AG20443 (cell line): ENCODE measurements at regions not wholly inside any gene's neighbourhood (a gene's known extent, or its start where the extent isn't known, plus 50 kb on each side); places are given as distances from the start of the nearest gene placed in this dataset.

Experiments used
- DNase-seq: peaks from one replicate; pipeline ENCODE4 v3.0.0; 2012; ENCODE audit warnings: low spot score, mixed read lengths

DNA sequence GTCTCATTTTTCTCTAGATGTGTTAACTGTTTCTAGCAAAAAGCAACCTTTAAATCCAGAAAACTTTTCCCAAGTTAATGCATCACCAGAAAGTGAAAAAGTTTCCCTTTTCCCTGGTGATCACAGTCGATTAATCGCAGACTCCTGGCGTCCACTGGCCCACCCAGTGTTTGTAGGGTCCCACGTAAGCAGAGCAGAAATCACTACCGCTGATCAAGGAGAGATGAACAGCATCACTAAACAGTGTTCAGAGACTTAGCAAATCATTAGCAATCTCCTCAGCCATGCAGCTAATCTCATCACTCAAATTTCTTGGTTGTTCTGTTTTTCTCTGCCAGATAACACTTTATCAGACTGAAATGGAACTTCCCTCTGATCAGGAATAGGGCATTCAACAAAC lies 184.2 kb downstream of the EFNB2 start:
- DNase-seq, result no peak

DNA sequence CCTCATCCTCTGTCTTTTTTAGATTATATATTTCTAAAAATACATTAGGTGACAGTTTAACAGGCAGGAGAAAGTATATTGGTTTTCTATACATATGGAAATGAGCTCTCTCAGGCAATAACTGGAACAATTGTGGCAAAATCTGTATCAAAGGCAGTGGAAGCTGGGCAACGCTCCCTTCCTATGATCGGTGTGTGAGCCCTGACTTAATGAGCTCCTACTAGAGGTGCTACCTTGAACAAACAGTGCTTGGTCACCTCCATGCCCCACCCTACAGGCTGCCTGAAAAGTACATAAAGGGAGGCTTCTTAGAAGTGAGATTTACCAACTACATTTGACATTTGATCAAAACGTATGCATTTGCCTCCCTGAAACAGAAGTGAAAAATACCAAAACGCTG lies 185.3 kb downstream of the EFNB2 start:
- no peak for DNase-seq

DNA sequence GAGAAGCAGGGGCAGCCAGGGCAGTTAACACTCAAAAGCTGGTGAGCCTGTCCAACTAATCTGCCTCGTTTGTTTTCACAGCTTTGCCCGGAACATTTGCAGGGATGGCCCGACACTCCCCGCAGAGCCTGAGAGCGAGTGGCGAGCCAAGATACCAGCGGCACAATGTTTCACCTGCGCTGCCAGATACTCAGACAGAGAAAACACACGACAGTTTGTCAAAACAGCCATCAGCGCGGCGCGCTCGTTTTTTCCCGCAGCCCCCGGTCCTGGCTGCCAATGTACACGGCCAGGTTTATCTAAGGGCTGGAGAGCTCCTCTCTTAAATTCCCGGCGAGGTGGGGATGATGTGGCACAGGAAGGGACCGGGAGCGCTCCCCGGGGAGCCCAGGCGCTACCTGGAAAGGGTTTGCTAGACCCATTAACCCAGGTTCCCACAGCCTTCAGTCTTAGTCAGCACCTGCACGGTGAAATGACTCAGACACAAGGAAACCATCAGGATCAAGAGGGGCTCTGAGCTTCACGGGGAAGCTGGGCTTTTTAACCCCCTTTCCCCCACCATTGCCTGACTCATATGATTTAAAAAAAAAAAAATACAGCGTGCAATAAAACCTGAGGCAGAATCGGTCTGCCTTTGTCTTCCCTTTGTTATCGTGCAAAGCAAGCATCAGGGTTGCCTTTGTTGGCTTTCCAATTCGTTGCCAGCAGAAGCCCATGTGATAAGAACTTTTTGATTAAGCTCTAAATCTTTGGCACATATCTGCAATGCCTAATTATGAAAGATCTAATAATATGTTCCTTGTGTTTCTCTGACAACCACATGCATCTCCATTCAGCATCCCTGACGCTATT lies 186.2 kb downstream of the EFNB2 start:
- no peak for DNase-seq

DNA sequence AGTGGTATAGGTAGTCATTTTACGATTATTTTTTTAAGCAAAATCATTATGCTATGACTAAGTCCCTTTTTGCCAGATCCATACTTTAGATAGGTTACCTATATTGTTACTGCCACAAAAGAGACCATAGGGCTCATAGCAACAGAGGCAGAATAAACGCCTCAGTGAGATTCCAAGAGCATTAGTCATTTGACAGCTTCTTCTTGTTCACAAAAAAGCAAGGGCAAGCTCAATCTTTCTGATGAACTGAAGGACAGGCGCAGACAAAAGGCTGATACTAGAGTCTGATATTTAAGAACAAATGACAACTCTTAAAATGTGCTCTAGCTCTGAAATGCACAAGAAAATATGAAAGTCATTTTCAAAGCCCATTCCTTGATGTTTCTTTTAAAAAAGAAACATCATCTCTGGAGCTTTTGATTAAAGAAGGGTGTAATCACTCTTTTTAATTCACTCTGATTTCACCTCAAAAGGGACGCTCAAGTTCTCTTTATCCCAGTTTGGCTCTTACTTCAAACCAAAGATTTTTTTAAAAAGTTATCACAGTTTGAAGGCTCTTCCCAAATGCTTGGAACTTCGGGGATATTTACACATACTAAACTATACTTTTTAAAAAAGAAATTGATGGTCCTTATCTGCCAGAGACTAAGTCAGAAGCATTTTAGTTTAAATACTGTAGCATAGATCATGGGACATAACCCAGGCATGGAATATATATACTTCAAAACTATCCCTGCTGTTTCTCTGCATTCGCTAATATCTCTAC lies 187.2 kb downstream of the EFNB2 start:
- DNase-seq, result no peak

DNA sequence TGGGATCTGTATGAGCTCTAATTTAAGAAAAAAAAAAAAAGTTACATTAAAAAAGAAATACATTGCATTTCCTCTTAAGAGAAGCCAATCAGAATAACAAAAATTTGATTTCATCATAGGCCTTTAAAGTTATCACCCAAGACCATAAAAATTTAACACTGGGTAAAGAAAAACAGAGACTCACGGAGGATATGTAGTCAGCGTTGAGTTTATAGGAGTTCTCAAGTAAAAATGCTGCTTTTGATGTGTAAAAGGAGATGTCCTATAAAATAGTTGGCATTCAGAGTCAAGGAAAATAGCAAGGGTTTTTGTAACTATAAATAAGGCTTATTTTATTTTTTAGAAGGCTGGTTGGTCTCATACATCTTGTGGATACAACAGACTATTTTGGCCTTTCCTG lies 191.1 kb downstream of the EFNB2 start:
- no peak for DNase-seq

DNA sequence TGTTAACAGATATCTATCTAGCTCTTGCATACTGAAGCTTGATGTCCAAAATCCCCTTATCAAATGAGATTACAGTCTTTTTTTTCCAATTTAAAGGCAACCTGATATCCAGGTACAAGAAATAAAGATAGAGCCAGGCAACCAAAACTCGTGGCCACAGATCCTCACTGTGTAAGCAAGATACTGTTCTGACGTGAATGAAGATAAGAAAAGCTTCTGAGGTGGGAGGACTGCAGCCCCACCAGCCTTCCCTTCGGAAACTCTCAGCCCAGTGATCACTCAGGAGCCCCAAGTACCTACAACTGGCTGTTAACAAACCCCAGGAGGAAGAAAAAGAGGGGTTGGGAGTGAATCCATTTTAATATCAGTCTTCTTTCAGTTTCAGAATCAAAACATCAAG lies 191.6 kb downstream of the EFNB2 start:
- no peak for DNase-seq

DNA sequence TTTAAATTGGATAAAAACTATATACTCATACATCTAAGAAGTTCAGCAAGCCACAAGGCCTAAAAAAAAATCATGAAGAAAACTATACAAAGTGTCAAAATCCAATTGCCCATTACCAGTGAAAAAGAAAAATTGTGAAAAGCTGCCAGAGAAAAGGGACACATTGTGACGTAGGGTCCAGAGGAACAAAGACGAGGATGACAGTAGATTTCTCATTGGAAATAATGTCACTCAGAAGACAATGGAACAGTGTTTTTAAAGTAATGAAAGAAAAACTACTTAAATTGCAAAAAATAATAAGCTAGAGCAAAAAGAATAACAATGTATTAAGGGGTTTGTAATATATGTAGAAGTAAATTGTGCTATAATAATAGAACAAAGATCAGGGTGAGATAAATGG lies 195.2 kb downstream of the EFNB2 start:
- DNase-seq, result no peak

DNA sequence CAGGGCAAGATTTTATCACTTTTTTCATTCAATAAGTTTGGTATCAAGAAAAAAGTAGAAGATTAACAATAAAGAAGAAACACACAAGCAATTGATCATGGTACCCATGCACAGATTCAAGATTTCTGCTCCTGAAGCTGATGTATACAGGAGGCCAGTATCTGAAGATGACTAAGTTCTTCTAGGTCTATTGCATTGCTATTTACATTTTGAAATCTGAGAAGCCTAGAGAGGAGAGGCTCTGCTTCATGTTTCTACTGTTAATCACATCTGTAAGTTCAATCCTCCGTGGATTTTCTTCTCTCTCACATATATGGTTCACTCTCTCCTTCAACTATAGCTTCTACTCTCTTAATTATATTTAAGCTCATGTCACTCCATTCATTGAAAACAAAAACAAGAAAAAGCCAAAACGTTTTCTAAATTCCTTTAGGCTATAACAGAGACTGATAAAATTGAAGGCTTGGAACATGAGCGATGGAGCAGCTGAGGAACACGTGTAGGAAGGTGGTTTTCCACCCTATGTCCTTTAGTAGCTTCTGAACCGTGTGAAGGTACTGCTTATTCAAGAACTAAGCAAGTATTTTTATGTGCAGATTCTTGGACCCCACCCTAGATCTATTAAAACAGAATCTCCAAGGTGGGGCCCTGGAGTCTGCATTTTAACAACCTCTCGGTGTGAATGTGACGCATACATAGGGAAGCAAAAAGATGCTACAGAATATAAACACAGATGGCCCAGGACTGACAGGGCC lies 198.2 kb downstream of the EFNB2 start:
- DNase-seq, result no peak

DNA sequence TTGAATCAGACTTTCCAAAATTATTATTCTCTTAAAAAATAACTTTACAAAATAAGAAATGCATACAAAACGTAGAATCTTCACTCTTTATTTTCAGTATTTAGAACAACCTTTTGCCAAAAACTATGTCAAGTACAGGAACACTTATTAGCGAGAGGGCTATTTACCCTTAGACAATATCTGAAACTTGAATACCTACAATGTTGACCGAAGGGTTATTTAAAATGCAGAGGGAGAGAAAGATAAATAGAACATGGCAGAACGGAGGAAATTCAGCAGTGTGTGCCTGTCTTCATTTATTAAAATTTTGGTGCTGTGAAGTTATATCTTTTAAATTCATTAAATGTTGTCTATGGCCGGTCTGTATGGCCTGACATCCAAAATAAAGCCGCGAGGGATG lies 198.8 kb downstream of the EFNB2 start:
- DNase-seq, result no peak

DNA sequence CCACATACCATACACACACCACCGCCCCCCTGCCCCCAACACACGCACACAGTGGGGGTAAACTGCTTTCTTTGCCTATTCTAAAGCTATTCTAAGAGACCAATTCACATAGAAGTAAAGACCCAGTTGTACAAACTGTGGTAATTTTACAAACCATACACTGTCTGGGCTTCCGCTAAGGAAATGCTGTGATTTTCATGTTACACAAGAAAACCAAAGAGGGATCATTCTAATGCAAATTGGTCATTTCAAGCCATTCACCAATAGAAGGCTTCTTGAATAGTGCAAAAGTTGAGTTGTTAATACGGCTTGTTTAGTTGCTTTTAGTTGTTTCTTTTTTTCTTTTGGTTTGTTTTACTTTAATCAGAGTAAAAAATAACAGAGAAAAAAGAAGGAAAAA lies 202.8 kb downstream of the EFNB2 start:
- DNase-seq, result no peak

DNA sequence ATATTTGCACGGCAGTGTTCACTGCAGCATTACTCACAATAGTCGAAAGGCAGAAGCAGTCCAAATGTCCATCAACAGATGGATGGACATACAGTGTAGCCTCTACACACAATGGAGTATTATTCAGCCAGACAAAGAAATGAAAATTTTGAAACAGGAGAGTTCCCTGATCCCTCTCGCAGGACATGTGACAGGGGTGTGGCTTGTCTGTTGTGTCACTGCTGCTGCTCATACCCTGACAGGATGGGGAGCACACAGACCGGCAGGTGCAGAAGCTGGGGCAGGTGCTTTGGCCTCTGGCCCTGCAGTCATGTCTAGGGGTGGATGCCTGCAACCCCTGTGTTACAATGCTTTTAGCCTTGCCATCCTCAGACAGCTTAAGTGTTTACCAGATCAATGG lies 204.3 kb downstream of the EFNB2 start:
- no peak for DNase-seq

DNA sequence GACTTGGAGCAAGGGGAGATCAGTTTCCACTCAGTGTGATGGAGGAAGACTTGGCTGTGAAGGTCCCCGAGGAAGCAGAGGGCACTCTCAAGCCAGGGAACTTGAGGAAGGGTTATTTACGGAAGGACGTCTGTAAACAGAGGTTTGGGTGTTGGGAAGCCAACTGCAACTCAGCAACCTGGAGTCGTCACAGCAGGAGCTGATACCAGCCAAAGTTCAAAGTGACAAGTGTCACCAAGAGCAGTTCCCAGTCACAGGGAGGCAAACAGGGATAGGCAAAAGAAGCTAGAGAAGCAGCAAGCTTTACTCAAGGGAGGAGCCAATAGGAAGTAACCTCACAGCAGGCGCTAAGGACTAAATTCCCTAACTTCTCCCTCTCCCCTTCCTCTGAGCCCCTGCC lies 205.5 kb downstream of the EFNB2 start:
- no peak for DNase-seq

DNA sequence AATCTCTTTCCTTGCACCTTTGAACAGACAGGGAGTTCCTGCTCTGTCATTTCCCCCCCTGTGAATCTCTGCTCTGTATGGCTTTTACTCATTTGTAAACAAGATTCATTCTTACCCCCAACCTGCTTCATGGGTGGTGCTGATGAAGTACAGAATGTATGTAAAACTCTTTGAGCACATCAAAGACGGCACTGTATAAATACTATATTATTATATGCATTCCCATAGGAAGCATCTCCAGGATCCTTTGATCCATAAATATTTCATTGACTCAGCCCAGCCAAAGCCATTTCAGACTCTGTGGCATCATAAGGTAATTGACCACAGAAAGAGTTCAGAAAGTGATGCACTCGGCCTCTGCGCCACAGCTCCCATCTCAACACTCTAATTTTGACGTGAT lies 208.7 kb downstream of the EFNB2 start:
- DNase-seq, result no peak

DNA sequence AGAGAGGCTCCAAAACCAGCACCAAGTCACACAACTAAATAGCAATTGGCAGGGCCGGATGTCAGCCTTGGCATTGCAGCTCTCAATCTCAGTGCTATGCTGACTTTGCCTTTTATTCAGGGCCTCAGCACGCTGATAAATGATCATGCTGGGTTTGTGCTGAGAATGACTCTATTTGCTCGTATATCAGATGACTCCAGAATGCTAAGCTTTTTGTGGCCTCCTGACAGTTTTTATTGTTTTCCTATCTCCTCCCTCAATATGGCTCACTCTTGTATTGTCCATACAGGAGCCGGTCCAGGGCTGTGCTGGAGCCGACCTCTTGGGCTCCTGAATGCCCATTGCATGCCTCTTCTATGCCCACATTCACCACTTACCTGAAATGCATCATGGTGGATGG lies 211.0 kb downstream of the EFNB2 start:
- no peak for DNase-seq

DNA sequence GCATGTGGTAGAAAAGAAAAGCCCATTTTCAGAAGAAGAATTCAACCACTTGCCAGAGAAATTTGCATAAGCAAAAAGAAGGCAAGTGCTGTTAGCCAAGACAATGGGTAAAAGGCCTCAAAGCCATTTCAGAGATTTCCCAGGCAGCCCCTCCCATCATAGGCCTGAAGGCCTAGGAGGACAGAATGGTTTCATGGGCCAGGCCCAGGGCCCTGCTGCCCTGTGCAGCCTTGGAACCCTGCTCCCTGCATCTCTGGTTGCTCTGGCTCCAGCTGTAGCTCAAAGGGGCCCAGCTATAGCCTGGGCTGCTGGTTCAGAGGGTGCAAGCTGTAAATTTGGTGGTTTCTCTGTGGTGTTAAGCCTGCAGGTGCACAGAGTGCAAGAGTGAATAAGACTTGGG lies 212.8 kb downstream of the EFNB2 start:
- DNase-seq, result no peak

DNA sequence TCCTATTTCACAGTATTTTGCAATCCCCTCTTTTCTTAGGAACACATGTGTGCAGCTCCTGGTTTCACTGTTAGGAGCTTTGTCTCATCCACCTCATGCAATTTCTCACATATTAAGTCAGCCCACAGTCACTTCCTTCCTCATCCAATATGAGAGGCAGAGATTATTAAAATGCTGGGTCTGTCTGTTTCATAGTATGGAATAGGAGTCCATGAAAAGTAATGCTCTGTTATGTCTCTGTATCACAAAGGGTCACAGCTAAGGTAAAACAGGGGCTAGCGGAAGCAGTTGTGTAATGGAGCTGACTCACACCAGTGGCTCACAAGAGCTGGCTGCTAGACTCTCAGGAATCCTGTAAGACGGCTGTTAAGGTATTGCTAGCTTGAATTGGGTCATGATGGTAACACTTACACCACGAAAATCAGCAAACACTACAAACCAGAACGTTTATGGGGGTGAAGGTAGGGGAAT lies 216.5 kb downstream of the EFNB2 start:
- peak; percentile 77 for DNase-seq

DNA sequence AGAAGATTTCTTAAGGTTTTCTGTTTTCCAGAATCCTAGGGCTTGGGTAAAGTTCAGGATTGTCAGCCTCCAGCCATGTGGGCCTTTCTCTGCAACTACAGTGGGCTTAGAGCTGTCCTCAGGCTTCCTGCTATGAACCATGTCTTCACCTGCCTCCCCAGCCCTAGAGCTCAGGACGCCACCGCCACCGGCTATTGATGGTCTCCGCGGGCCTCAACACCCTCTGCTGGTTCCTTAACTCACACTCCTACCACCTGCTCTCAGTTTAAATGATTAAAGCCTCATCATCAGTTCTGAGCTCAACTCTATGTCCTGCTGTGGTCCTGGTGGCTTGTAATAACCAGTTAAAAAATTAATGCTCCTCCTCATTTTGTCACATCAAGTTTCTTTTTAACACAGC lies 221.0 kb downstream of the EFNB2 start:
- DNase-seq, result no peak

DNA sequence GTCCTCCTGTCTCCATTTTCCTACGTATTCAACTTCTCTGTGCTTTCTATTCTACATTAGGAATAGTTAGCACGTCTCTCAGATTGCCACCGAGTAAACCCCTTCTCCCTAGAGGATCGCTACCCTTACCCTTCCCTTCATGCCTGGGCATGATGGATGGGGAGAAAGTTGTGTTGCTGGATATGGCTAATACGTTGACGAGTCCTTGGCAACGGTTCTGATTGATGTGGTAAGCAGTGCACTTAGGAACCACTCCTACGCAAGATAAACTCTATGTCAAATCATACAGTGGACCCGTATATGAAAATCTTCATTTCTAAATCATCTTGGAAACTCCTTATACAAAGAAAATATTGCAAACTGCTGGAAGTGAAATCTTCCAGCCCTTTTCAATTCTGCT lies 224.5 kb downstream of the EFNB2 start:
- DNase-seq, result no peak

DNA sequence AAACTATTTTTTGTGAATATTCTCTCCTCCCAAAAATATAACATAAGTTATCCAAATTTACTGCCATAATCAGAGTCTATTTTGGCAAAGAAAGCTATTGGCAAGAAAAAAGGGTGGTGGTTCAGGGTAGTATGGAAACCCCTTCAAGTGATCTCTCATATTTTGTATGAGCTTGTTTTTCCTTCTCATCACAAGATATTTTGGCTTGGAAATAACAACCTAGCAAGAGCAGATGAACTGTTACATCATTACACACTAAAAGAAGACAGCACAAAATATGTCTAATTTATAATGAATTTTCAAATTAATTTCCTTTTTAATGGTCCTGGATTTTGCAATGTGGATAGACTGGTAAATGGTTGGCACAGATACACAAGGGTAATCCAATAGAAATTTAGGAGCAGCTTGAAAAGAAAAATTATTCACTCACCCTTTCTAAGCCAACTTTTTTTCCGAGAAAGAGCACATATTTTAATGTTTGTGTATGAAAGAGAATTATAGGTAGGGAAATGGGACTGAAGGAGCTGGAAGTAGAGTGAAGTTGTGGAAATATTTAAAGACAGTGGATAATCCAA lies 225.1 kb downstream of the EFNB2 start:
- no peak for DNase-seq

DNA sequence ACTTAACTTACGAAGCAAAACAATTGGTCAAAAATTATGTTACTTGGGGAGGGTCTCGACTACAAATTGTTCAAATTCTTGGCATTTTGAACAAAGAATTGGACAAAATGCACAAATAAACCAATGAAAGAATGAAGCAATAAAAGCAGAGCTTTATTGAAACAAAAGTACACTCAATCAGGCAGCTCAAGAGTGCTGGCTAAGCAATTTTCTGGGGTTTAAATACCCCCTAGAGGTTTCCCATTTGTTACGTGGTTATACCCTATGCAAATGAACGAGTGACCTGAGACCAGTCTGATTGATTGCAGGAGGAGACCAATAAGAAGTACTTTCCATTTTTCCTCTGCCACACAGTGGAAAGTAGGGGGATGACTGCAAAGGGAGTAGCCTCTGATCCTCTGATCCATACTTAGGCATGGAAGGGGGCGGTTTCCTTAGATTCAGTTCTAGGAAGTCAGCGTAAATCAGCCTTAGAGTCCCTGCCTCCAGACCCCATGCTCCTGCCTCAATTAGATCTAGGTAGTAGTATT lies 228.6 kb downstream of the EFNB2 start:
- no peak for DNase-seq

DNA sequence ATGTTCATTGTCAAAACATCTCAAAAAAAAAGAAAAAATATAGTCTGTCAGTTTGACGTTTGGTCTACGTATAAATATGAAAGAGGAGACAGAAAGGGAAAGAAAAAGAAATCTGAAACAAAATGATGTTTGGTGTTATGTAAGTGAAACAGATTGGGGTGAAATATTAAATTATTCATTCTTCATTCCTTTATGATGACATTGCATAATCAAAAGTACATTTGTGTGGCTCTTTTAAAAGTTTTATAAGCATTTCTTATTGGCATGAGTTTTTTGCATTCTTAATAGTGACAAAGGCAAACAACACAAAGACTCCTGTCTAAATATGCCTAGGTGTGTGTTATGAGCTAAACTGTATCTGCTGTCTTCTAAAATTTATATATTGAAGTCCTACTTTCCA lies 232.6 kb downstream of the EFNB2 start:
- no peak for DNase-seq

DNA sequence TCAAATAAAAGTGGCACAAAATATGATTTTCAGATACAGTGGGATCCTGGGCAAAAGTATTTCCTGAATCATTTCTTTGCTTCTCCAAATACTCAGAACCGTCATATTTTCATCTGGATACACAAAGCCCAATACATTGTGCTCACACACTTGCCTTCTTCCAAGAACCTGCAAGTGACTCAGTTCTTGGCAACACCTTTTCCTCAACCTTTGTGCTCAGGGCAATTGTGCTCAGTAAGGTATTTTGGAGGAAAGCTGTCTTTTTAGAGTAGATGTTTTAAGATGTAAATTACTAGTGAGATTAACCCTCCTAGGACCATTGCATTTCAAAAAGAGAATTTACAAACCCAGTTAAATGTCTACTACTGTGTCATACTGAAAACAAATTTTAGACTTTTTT lies 233.5 kb downstream of the EFNB2 start:
- no peak for DNase-seq
